ENCODE measurements at regions not wholly inside any gene's neighbourhood (a gene's known extent, or its start where the extent isn't known, plus 50 kb on each side); places are given as distances from the start of the nearest gene placed in this dataset.

DNA sequence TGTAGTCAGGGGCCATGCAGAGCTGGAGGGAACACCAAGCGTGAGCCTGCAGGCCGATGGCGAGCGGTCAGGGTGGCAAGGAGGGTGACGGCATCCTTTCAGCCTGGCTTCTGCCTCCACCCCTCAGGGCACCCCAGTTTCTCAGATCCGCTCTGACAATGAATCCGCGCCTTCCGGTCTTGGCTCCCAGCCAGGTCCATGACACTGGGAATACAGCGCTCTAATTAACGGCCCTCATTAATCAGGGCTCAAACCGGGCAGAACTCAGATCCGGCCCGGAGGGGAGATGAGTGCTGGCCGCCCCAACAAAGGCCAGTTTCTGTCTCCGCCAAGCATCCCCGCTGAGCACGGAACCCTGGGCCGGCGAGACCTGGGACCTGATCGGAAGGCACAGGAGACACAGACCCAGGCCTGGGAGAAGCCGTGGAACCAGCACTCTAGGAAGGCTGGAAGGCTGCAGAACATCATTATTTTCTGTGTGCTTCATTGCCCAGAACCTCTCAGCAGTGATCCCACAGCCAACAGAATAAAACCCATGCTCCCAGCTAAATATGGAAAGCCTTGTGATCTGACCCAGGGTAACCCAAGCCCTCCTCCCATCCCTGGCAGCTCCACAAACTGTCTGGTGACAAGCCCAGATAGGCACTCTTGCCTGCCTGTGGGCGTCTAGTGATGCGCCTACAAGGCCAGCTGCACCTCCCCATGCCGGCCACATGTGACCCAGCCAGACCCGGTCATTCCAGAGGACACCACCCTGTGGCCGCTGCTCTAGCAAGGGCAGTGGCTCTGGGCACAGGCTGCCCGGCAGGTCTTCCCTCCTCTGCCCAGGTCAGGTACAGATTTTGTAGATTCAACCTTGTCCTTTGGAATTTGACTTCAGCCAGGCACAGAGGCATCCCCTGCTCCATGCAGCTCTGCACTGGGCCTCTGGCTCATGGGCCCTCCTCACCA, 438.7 kb upstream of the MYT1L start:
- no peak for DNase-seq (ENCODE audit: low read depth)
- no peak overlapping the region for H3K4me3 ChIP-seq (ENCODE audit: low read depth, low read length)
- TF ChIP-seq, protein P1, sequence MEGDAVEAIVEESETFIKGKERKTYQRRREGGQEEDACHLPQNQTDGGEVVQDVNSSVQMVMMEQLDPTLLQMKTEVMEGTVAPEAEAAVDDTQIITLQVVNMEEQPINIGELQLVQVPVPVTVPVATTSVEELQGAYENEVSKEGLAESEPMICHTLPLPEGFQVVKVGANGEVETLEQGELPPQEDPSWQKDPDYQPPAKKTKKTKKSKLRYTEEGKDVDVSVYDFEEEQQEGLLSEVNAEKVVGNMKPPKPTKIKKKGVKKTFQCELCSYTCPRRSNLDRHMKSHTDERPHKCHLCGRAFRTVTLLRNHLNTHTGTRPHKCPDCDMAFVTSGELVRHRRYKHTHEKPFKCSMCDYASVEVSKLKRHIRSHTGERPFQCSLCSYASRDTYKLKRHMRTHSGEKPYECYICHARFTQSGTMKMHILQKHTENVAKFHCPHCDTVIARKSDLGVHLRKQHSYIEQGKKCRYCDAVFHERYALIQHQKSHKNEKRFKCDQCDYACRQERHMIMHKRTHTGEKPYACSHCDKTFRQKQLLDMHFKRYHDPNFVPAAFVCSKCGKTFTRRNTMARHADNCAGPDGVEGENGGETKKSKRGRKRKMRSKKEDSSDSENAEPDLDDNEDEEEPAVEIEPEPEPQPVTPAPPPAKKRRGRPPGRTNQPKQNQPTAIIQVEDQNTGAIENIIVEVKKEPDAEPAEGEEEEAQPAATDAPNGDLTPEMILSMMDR (conservative IDR thresholded peaks at IDR 0.05; ENCODE audit: low read depth, low read length), result no peak

GRCh38 chr2:2768476-2768875, 437.4 kb upstream of the MYT1L start:
- H3K4me3 ChIP-seq (ENCODE audit: low read depth, low read length), result no peak overlapping the region
- TF ChIP-seq, protein P1 (conservative IDR thresholded peaks at IDR 0.05; ENCODE audit: low read depth, low read length), result no peak
- no peak for DNase-seq (ENCODE audit: low read depth)

GRCh38 chr2:2767837-2768236, 436.8 kb upstream of the MYT1L start:
- TF ChIP-seq, protein P1 (conservative IDR thresholded peaks at IDR 0.05; ENCODE audit: low read depth, low read length), result no peak
- DNase-seq (ENCODE audit: low read depth), result no peak
- H3K4me3 ChIP-seq (ENCODE audit: low read depth, low read length), result no peak overlapping the region

GRCh38 chr2:2765839-2766495, 434.9 kb upstream of the MYT1L start:
- TF ChIP-seq, protein P1 (conservative IDR thresholded peaks at IDR 0.05; ENCODE audit: low read depth, low read length), result no peak
- DNase-seq (ENCODE audit: low read depth), result no peak
- H3K4me3 ChIP-seq (ENCODE audit: low read depth, low read length), result no peak overlapping the region

GRCh38 chr2:2765176-2765800, 434.2 kb upstream of the MYT1L start:
- no peak for DNase-seq (ENCODE audit: low read depth)
- TF ChIP-seq, protein P1 (conservative IDR thresholded peaks at IDR 0.05; ENCODE audit: low read depth, low read length), result no peak
- H3K4me3 ChIP-seq (ENCODE audit: low read depth, low read length), result no peak overlapping the region

DNA sequence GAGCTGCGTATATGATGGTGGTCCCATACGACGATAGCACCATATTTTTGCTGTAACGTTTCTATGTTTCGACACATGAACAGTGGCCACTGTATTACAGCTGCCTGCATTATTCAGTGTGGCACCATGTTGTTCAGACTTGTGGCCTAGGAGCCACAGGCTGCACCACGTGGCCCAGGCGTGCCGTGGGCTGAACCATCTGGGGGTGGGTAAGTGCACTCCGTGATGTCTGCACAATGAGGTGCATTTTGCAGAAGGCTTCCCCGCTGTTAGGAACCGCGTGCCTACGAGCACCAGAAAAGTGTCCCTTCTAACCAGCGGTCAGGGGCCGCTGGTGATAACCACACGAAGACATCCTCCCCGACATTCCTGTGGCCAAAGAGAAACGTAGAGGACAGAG, 433.7 kb upstream of the MYT1L start:
- no peak for DNase-seq (ENCODE audit: low read depth)
- TF ChIP-seq, protein P1 (conservative IDR thresholded peaks at IDR 0.05; ENCODE audit: low read depth, low read length), result no peak
- no peak overlapping the region for H3K4me3 ChIP-seq (ENCODE audit: low read depth, low read length)

Data from choroid plexus epithelial cell (primary cell).